ENCODE measurements at regions not wholly inside any gene's neighbourhood (a gene's known extent, or its start where the extent isn't known, plus 50 kb on each side); places are given as distances from the start of the nearest gene placed in this dataset.

DNA sequence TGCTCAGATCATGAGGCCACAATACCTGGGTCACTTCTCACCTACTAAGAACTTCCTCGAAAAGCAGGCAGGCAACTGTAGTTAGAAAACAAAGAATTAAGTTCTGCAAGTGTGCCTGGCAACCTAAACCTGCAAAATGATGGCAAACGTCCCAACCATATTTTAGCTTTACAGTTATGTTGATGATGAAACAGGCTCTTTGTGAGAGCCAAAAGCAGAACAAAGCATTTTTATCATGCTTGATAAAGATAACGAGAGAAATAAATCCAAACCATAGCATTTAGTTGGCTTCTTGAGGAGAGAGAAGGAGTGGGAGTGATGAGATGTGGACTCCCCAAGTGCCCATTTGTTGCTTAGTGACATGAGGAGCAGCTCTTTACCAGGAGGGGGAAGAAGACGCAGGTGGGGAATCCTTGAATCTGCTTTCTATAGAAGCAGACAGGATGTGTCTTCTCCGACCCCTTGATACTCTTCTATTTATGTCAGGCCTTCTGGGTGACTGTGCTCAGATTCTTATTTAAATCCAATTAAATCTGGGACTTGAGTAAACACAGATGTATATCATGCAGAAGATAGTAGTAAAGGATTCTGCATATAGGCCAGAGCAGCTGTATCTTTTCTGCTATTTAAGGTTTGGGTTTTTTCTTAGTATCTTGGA lies 221.2 kb downstream of the TMEM167A start:
- no peak overlapping the region for H3K4me3 ChIP-seq
- no peak overlapping the region for H3K4me3 Mint-ChIP-seq
- H3K27ac Mint-ChIP-seq, result no peak overlapping the region
- no peaks in the 10 kb centered on the region for H3K27me3 Mint-ChIP-seq (ENCODE audit: insufficient read depth, low read depth)
- TF ChIP-seq, protein P1, sequence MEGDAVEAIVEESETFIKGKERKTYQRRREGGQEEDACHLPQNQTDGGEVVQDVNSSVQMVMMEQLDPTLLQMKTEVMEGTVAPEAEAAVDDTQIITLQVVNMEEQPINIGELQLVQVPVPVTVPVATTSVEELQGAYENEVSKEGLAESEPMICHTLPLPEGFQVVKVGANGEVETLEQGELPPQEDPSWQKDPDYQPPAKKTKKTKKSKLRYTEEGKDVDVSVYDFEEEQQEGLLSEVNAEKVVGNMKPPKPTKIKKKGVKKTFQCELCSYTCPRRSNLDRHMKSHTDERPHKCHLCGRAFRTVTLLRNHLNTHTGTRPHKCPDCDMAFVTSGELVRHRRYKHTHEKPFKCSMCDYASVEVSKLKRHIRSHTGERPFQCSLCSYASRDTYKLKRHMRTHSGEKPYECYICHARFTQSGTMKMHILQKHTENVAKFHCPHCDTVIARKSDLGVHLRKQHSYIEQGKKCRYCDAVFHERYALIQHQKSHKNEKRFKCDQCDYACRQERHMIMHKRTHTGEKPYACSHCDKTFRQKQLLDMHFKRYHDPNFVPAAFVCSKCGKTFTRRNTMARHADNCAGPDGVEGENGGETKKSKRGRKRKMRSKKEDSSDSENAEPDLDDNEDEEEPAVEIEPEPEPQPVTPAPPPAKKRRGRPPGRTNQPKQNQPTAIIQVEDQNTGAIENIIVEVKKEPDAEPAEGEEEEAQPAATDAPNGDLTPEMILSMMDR (IDR thresholded peaks at IDR 0.05), result no peak
- no peak for TF ChIP-seq EZH2phosphoT487 (IDR thresholded peaks at IDR 0.05)
- TF ChIP-seq EZH2 (IDR thresholded peaks at IDR 0.05), result no peak
- no peaks in the 10 kb centered on the region for H3K36me3 ChIP-seq
- no peak overlapping the region for H3K9ac ChIP-seq
- peaks cover 35% of the 10 kb centered on the region for H3K4me1 Mint-ChIP-seq
- H3K36me3 Mint-ChIP-seq, result peaks cover 3% of the 10 kb centered on the region
- DNase-seq (ENCODE audit: low spot score), result no peak
- H3K79me2 ChIP-seq (ENCODE audit: low read depth), result no peaks in the 10 kb centered on the region
- peaks cover 27% of the 10 kb centered on the region for H3F3A ChIP-seq (ENCODE audit: low read depth)
- H3K9me3 ChIP-seq (ENCODE audit: low read depth), result no peaks in the 10 kb centered on the region
- H4K20me1 ChIP-seq (ENCODE audit: low read depth), result no peaks in the 10 kb centered on the region
- H3K27me3 ChIP-seq, result no peaks in the 10 kb centered on the region
- H3K27ac ChIP-seq, result no peak overlapping the region
- H3K9me3 Mint-ChIP-seq, result no peaks in the 10 kb centered on the region
- H3K4me1 ChIP-seq, result peaks cover 44% of the 10 kb centered on the region
- no peak overlapping the region for H2AFZ ChIP-seq (replicated peaks)
- H3K4me2 ChIP-seq, result peak overlapping the region; percentile 0

DNA sequence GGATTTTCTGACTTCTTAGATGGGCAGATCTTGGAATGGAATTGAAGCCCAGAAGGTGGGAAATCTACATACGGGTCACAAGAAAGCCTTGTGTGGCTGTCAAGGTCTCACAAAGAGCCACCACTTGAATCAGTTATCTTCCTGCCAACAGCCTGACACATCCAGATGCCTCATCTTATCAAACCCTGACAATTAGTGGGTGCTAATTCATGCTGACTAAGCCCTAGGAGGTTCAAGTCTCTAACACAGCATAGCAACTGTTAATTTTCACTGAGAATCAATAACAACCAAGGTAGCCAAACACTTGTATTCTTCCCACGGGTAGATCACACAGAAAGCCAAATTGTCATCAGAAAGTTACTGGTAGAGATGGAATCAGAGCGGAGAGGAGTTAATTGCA lies 222.2 kb downstream of the TMEM167A start:
- no peaks in the 10 kb centered on the region for H3K79me2 ChIP-seq (ENCODE audit: low read depth)
- H3K4me3 Mint-ChIP-seq, result no peak overlapping the region
- H2AFZ ChIP-seq (replicated peaks), result no peak overlapping the region
- H3F3A ChIP-seq (ENCODE audit: low read depth), result peaks cover 27% of the 10 kb centered on the region
- DNase-seq (ENCODE audit: low spot score), result no peak
- no peak overlapping the region for H3K4me2 ChIP-seq
- peaks cover 29% of the 10 kb centered on the region for H3K4me1 Mint-ChIP-seq
- no peak for TF ChIP-seq EZH2phosphoT487 (IDR thresholded peaks at IDR 0.05)
- H3K9me3 ChIP-seq (ENCODE audit: low read depth), result no peaks in the 10 kb centered on the region
- H3K27ac ChIP-seq, result no peak overlapping the region
- H3K9me3 Mint-ChIP-seq, result no peaks in the 10 kb centered on the region
- no peak overlapping the region for H3K9ac ChIP-seq
- no peaks in the 10 kb centered on the region for H3K36me3 ChIP-seq
- no peak overlapping the region for H3K27ac Mint-ChIP-seq
- H3K36me3 Mint-ChIP-seq, result peaks cover 3% of the 10 kb centered on the region
- H3K27me3 ChIP-seq, result no peaks in the 10 kb centered on the region
- H3K4me1 ChIP-seq, result peaks cover 39% of the 10 kb centered on the region
- H4K20me1 ChIP-seq (ENCODE audit: low read depth), result no peaks in the 10 kb centered on the region
- no peak overlapping the region for H3K4me3 ChIP-seq
- no peaks in the 10 kb centered on the region for H3K27me3 Mint-ChIP-seq (ENCODE audit: insufficient read depth, low read depth)

DNA sequence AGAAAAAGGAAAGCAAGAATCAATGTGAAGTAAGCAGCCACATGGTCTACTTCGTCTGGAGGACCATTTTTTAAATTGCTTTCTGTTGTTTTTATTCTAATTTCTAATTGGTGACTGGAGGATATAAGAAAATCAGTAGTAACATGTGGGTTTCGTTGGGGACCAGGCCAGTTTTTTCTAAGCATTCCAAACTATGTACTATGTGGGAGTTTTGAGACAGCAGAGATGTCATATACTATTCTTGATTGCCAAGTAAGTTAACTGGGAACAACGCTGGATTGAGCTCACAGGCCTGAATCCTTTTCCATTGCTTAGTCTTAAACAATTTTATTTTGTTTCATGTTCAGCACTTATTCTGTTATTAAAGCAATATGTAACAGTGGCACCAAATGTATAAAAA lies 225.7 kb downstream of the TMEM167A start:
- Mint-ChIP-seq H3K27me3 (ENCODE audit: insufficient read depth, low read depth) (no peaks in the 10 kb centered on the region), H3K4me1 (peaks cover 5% of the 10 kb centered on the region), H3K36me3 (peaks cover 9% of the 10 kb centered on the region), H3K9me3 (peaks cover 11% of the 10 kb centered on the region), H3K4me3 (no peak overlapping the region), H3K27ac (no peak overlapping the region)
- H3K9me3 ChIP-seq (ENCODE audit: low read depth), result no peaks in the 10 kb centered on the region
- no peak overlapping the region for H3K4me3 ChIP-seq
- peaks cover 17% of the 10 kb centered on the region for H3K4me1 ChIP-seq
- H3K9ac ChIP-seq, result no peak overlapping the region
- H3K27me3 ChIP-seq, result no peaks in the 10 kb centered on the region
- H3K4me2 ChIP-seq, result no peak overlapping the region
- H4K20me1 ChIP-seq (ENCODE audit: low read depth), result no peaks in the 10 kb centered on the region
- no peaks in the 10 kb centered on the region for H3K79me2 ChIP-seq (ENCODE audit: low read depth)
- no peak overlapping the region for H3K27ac ChIP-seq
- TF ChIP-seq EZH2 (IDR thresholded peaks at IDR 0.05) (no peak), EZH2phosphoT487 (IDR thresholded peaks at IDR 0.05) (no peak)
- TF ChIP-seq, protein P1 (IDR thresholded peaks at IDR 0.05), result no peak
- H3F3A ChIP-seq (ENCODE audit: low read depth), result no peaks in the 10 kb centered on the region
- no peak for DNase-seq (ENCODE audit: low spot score)
- no peaks in the 10 kb centered on the region for H3K36me3 ChIP-seq
- peak overlapping the region; percentile 83 for H2AFZ ChIP-seq (replicated peaks)

DNA sequence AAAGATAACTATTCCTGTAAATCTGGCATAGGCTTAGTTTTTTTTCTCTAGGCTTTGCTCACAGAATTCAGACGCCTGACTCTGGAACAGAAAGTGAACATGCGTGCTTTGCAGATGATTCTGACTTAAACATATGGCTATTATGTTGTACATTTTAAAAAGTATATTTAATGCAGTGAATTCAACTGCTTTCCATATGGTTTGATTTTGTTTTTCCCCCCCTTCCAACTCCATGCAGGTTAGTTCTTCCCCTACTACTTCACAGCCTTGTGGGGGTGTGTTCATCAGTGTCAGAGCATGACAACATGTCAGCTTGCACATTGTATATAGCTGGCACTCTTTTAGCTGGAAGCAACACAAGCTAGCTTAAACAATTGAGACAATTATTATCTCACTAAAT lies 226.8 kb downstream of the TMEM167A start:
- Histone ChIP-seq H3K36me3 (no peaks in the 10 kb centered on the region), H3F3A (ENCODE audit: low read depth) (no peaks in the 10 kb centered on the region), H3K4me1 (peaks cover 6% of the 10 kb centered on the region), H4K20me1 (ENCODE audit: low read depth) (no peaks in the 10 kb centered on the region), H3K27me3 (no peaks in the 10 kb centered on the region), H3K79me2 (ENCODE audit: low read depth) (no peaks in the 10 kb centered on the region), H3K4me2 (no peak overlapping the region), H3K9ac (no peak overlapping the region), H3K4me3 (no peak overlapping the region), H2AFZ (replicated peaks) (no peak overlapping the region), H3K9me3 (ENCODE audit: low read depth) (no peaks in the 10 kb centered on the region), H3K27ac (no peak overlapping the region)
- H3K9me3 Mint-ChIP-seq, result peaks cover 12% of the 10 kb centered on the region
- H3K4me3 Mint-ChIP-seq, result no peak overlapping the region
- no peaks in the 10 kb centered on the region for H3K4me1 Mint-ChIP-seq
- H3K27me3 Mint-ChIP-seq (ENCODE audit: insufficient read depth, low read depth), result no peaks in the 10 kb centered on the region
- peak overlapping the region; percentile 50 for H3K27ac Mint-ChIP-seq
- TF ChIP-seq EZH2 (IDR thresholded peaks at IDR 0.05), result no peak
- no peak for TF ChIP-seq EZH2phosphoT487 (IDR thresholded peaks at IDR 0.05)
- TF ChIP-seq, protein P1 (IDR thresholded peaks at IDR 0.05), result no peak
- peaks cover 9% of the 10 kb centered on the region for H3K36me3 Mint-ChIP-seq
- no peak for DNase-seq (ENCODE audit: low spot score)
